ENCODE measurements at regions not wholly inside any gene's neighbourhood (a gene's known extent, or its start where the extent isn't known, plus 50 kb on each side); places are given as distances from the start of the nearest gene placed in this dataset.

- Histone ChIP-seq H3K27ac (no peak overlapping the region), H3K36me3 (replicated peaks in 1 of 2) (no peaks in the 10 kb centered on the region), H3K4me3 (no peak overlapping the region), H3K9me3 (replicated peaks in 1 of 3) (no peaks in the 10 kb centered on the region), H3K27me3 (no peaks in the 10 kb centered on the region), H3K4me1 (replicated peaks in 1 of 2) (no peaks in the 10 kb centered on the region)
- intact Hi-C loops (cut with DNase I), result no loop called here
- TF ChIP-seq CTCF (IDR thresholded peaks at IDR 0.05), result no peak
- no peak for TF ChIP-seq POLR2A (IDR thresholded peaks at IDR 0.05)
- DNase-seq, result no peak
Measured at GRCh38 chr15:94621736-94622135, 390.4 kb downstream of the MCTP2 start.

- 85 to 97% (median 89%) methylated on average over 3 of the region's 3 CpGs for WGBS, 4 donors
- no peaks in the 10 kb centered on the region for H3K36me3 ChIP-seq (replicated peaks in 1 of 2)
- H3K27ac ChIP-seq, result no peak overlapping the region
- no peaks in the 10 kb centered on the region for H3K9me3 ChIP-seq (replicated peaks in 1 of 3)
- no peaks in the 10 kb centered on the region for H3K27me3 ChIP-seq
- intact Hi-C loops (cut with DNase I), result no loop called here
- no peak for DNase-seq
- TF ChIP-seq POLR2A (IDR thresholded peaks at IDR 0.05), result no peak
- TF ChIP-seq CTCF (IDR thresholded peaks at IDR 0.05), result no peak
- no peaks in the 10 kb centered on the region for H3K4me1 ChIP-seq (replicated peaks in 1 of 2)
- no peak overlapping the region for H3K4me3 ChIP-seq
Measured at GRCh38 chr15:94626949-94627348, 395.6 kb downstream of the MCTP2 start.

DNA sequence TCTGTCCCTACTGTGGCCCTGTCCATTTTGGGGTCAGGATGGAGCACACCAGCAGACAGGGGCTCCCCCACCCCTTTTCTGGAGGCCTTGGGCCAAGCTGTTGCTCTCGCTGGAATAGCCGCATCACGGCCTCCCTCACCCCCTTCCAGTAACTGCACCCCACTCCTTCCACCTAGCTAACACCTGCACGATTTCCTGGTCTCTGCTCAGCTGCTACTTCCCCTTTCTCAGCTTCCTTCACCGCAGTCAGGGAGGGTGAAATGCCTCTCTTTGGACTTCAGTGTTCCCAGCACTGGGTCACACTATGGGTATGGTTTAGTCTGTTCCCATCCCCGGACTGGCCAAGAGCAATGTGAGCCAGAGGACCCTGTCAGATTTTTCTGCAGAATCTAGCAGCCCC is 400.2 kb downstream of the MCTP2 start:
- no peaks in the 10 kb centered on the region for H3K36me3 ChIP-seq (replicated peaks in 1 of 2)
- TF ChIP-seq POLR2A (IDR thresholded peaks at IDR 0.05), result no peak
- no peak for TF ChIP-seq CTCF (IDR thresholded peaks at IDR 0.05)
- H3K4me3 ChIP-seq, result no peak overlapping the region
- intact Hi-C loops (cut with DNase I), result no loop called here
- H3K27ac ChIP-seq, result no peak overlapping the region
- no peaks in the 10 kb centered on the region for H3K27me3 ChIP-seq
- WGBS, 4 donors, result 56 to 87% (median 70%) methylated on average over 6 of the region's 6 CpGs
- no peak for DNase-seq
- no peaks in the 10 kb centered on the region for H3K9me3 ChIP-seq (replicated peaks in 1 of 3)
- H3K4me1 ChIP-seq (replicated peaks in 1 of 2), result no peaks in the 10 kb centered on the region

- Histone ChIP-seq H3K4me3 (no peak overlapping the region), H3K27me3 (no peaks in the 10 kb centered on the region), H3K4me1 (replicated peaks in 1 of 2) (no peaks in the 10 kb centered on the region), H3K9me3 (replicated peaks in 1 of 3) (no peaks in the 10 kb centered on the region), H3K36me3 (replicated peaks in 1 of 2) (no peaks in the 10 kb centered on the region), H3K27ac (no peak overlapping the region)
- no peak for DNase-seq
- TF ChIP-seq CTCF (IDR thresholded peaks at IDR 0.05) (no peak), POLR2A (IDR thresholded peaks at IDR 0.05) (no peak)
- intact Hi-C loops (cut with DNase I), result no loop called here
- 67 to 76% (median 71%) methylated on average over 6 of the region's 6 CpGs for WGBS, 4 donors
Measured at GRCh38 chr15:94638183-94638582, 406.8 kb downstream of the MCTP2 start.
